H9 (cell line): ENCODE measurements at regions not wholly inside any gene's neighbourhood (a gene's known extent, or its start where the extent isn't known, plus 50 kb on each side); places are given as distances from the start of the nearest gene placed in this dataset.
"Not testable (repeated sequence)": the region's sequence is repeated elsewhere in the genome, so short reads cannot be mapped to it uniquely, and the experiment has no call there.

Experiments used
- DNase-seq: peaks from one replicate; pipeline ENCODE4 v3.0.0-alpha.2; 2017
- H2AFZ ChIP-seq: one replicate; pipeline ENCODE4 v1.6.1; 2013; ENCODE audit warnings: mild to moderate bottlenecking, low read length, control low read depth, moderate library complexity
- H2AK5ac ChIP-seq: 2 replicates; pipeline ENCODE4 v1.6.1; 2013; ENCODE audit warnings: low read length, control low read depth, mixed read lengths; ENCODE audit not compliant: insufficient read length
- H2BK120ac ChIP-seq: one replicate; pipeline ENCODE4 v1.6.1; 2013; ENCODE audit warnings: low read depth, mild to moderate bottlenecking, low read length, control low read depth, inconsistent platforms; ENCODE audit not compliant: poor library complexity, severe bottlenecking
- H2BK12ac ChIP-seq: 2 replicates; pipeline ENCODE4 v1.6.1; 2013; ENCODE audit warnings: low read length, control low read depth, mixed read lengths, low read depth; ENCODE audit not compliant: insufficient read length
- H2BK15ac ChIP-seq: 2 replicates; pipeline ENCODE4 v1.6.1; 2013; ENCODE audit warnings: low read depth, low read length, control low read depth
- H2BK20ac ChIP-seq: one replicate; pipeline ENCODE4 v1.6.1; 2013; ENCODE audit warnings: low read depth, mild to moderate bottlenecking, low read length, control low read depth, inconsistent platforms; ENCODE audit not compliant: poor library complexity, severe bottlenecking
- H2BK5ac ChIP-seq: 2 replicates; pipeline ENCODE4 v1.6.1; 2013; ENCODE audit warnings: low read length, control low read depth, mixed read lengths; ENCODE audit not compliant: insufficient read length
- H3K14ac ChIP-seq: 2 replicates; pipeline ENCODE4 v1.6.1; 2013; ENCODE audit warnings: low read length, control low read depth; ENCODE audit not compliant: insufficient read depth
- H3K18ac ChIP-seq: 2 replicates; pipeline ENCODE4 v1.6.1; 2013; ENCODE audit warnings: low read depth, mild to moderate bottlenecking, mixed read lengths, low read length, control low read depth; ENCODE audit not compliant: insufficient read length
- H3K23ac ChIP-seq: 2 replicates; pipeline ENCODE4 v1.6.1; 2013; ENCODE audit warnings: low read length, control low read depth, mixed read lengths, low read depth; ENCODE audit not compliant: insufficient read length
- H3K23me2 ChIP-seq: 2 replicates; pipeline ENCODE4 v1.6.1; 2013; ENCODE audit warnings: low read depth, mild to moderate bottlenecking, mixed read lengths, low read length, control low read depth; ENCODE audit not compliant: insufficient read length, poor library complexity, severe bottlenecking
- H3K27ac ChIP-seq: 2 replicates; pipeline ENCODE4 v1.5.1; 2013; ENCODE audit warnings: low read length, control low read depth, mixed read lengths, low read depth; ENCODE audit not compliant: insufficient read length
- H3K27me3 ChIP-seq: 2 replicates; pipeline ENCODE4 v1.6.1; 2013; ENCODE audit warnings: low read length, control low read depth, inconsistent platforms; ENCODE audit not compliant: insufficient read depth
- H3K4ac ChIP-seq: 2 replicates; pipeline ENCODE4 v1.6.1; 2013; ENCODE audit warnings: low read depth, mild to moderate bottlenecking, control low read depth, inconsistent platforms, low read length, moderate library complexity
- H3K4me1 ChIP-seq: 2 replicates; pipeline ENCODE4 v1.6.1; 2013; ENCODE audit warnings: low read length, control low read depth, inconsistent platforms; ENCODE audit not compliant: insufficient read depth
- H3K4me2 ChIP-seq: 2 replicates; pipeline ENCODE4 v1.6.1; 2013; ENCODE audit warnings: low read length, control low read depth, mixed read lengths; ENCODE audit not compliant: insufficient read length, insufficient read depth
- H3K56ac ChIP-seq: 2 replicates; pipeline ENCODE4 v1.6.1; 2013; ENCODE audit warnings: low read depth, mild to moderate bottlenecking, mixed read lengths, low read length, control low read depth; ENCODE audit not compliant: insufficient read length
- H3K79me1 ChIP-seq: 2 replicates; pipeline ENCODE4 v1.6.1; 2013; ENCODE audit warnings: low read depth, mild to moderate bottlenecking, moderate library complexity, low read length, control low read depth, inconsistent platforms; ENCODE audit not compliant: insufficient read depth, poor library complexity, severe bottlenecking
- H3K79me2 ChIP-seq: 2 replicates; pipeline ENCODE4 v1.6.1; 2013; ENCODE audit warnings: low read length, control low read depth, inconsistent platforms; ENCODE audit not compliant: insufficient read depth
- H3K9ac ChIP-seq: 2 replicates; pipeline ENCODE4 v1.6.1; 2013; ENCODE audit warnings: low read length, control low read depth, mixed read lengths; ENCODE audit not compliant: insufficient read length; ENCODE audit errors: extremely low read depth
- H3K9me3 ChIP-seq: one replicate; pipeline ENCODE4 v1.6.1; 2013; ENCODE audit warnings: low read depth, low read length, inconsistent platforms; ENCODE audit not compliant: control insufficient read depth
- H3T11ph ChIP-seq: one replicate; pipeline ENCODE4 v1.6.1; 2013; ENCODE audit warnings: mild to moderate bottlenecking, low read length, control low read depth, inconsistent platforms
- H4K20me1 ChIP-seq: one replicate; pipeline ENCODE4 v1.6.1; 2013; ENCODE audit not compliant: control insufficient read depth, insufficient read length, insufficient read depth
- H4K5ac ChIP-seq: 2 replicates; pipeline ENCODE4 v1.6.1; 2013; ENCODE audit warnings: low read depth, mild to moderate bottlenecking, mixed read lengths, low read length, control low read depth; ENCODE audit not compliant: insufficient read length
- H4K8ac ChIP-seq: replicated peaks from 2 replicates; pipeline ENCODE4 v1.6.1; 2013; ENCODE audit warnings: low read length, control low read depth, mixed read lengths, low read depth; ENCODE audit not compliant: insufficient read length
- H4K91ac ChIP-seq: 2 replicates; pipeline ENCODE4 v1.6.1; 2013; ENCODE audit warnings: low read depth, mild to moderate bottlenecking, moderate library complexity, mixed read lengths, low read length, control low read depth; ENCODE audit not compliant: insufficient read length
- H3K27ac Mint-ChIP-seq, 3 experiments: 2 replicates in 2 of 3; 3 replicates in 1 of 3; pipeline ENCODE4 v1.8.0; 2020 to 2021; ENCODE audit warnings: mixed read lengths in 3 of 3, mild to moderate bottlenecking in 1 of 3, moderate library complexity in 1 of 3
- H3K27me3 Mint-ChIP-seq: 2 replicates; pipeline ENCODE4 v1.8.0; 2021; ENCODE audit warnings: low read depth, mild to moderate bottlenecking, moderate library complexity, mixed read lengths
- H3K36me3 Mint-ChIP-seq, 3 experiments: 2 replicates in 2 of 3; 3 replicates in 1 of 3; pipeline ENCODE4 v1.8.0; 2020 to 2021; ENCODE audit warnings: low read depth in 3 of 3, mixed read lengths in 3 of 3; ENCODE audit not compliant: insufficient read depth in 1 of 3
- H3K4me1 Mint-ChIP-seq, 2 experiments: 2 replicates each; pipeline ENCODE4 v1.8.0; 2020; ENCODE audit warnings: mixed read lengths in 2 of 2
- H3K4me3 Mint-ChIP-seq, 2 experiments: 2 replicates in 1 of 2; 3 replicates in 1 of 2; pipeline ENCODE4 v1.8.0; 2020 to 2021; ENCODE audit warnings: mild to moderate bottlenecking in 2 of 2, mixed read lengths in 2 of 2, moderate library complexity in 1 of 2
- H3K9me3 Mint-ChIP-seq, 2 experiments: 2 replicates in 1 of 2; 3 replicates in 1 of 2; pipeline ENCODE4 v1.8.0; 2020; ENCODE audit warnings: mild to moderate bottlenecking in 2 of 2, mixed read lengths in 2 of 2, moderate library complexity in 1 of 2
- WGBS: extraction: QIAGEN DNeasy Blood & Tissue Kit; methylation state at CpG from one replicate; pipeline ENCODE4 v1.1.7; 2013; ENCODE audit warnings: missing lambda C conversion rate, low lambda C conversion rate, mixed read lengths; ENCODE audit not compliant: insufficient read length; ENCODE audit errors: extremely low coverage; 5-methylcytosine and 5-hydroxymethylcytosine counted together
- TF ChIP-seq, protein P1 (sequence below): fragments of 200-600 bp; sonication (generic); conservative IDR thresholded peaks from 3 replicates; pipeline ENCODE4 v1.8.0; 2021; ENCODE audit warnings: antibody characterized with exemption, mild to moderate bottlenecking

DNA sequence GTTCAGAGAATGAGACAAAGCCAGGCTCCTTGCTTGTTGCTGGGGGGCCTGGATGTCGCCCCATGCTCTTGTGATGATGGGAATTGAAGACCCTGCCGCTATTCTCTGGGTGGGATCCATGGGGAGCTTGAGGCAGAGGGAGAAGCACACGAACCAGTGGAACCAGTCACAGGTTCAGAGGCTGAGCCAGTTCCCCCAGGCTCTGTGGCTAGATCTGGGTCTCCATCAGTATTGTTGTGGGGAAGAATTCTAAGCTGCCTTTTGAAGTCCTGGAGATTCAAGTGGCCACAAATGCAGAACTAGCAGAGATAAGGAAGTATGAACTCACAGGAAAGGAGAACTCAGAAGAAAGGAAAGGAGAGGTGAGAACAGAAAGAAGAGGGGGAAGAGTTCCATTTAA lies 219.4 kb downstream of the MSX2 start:
- Histone ChIP-seq H4K5ac (no peak overlapping the region), H3K14ac (no peak overlapping the region), H2BK5ac (no peak overlapping the region), H2AFZ (no peak overlapping the region), H3K4me1 (no peaks in the 10 kb centered on the region), H2BK120ac (no peak overlapping the region), H3T11ph (no peak overlapping the region), H3K23me2 (no peaks in the 10 kb centered on the region), H4K91ac (no peak overlapping the region), H3K4ac (no peak overlapping the region), H4K8ac (no peak overlapping the region), H2AK5ac (no peak overlapping the region), H4K20me1 (no peaks in the 10 kb centered on the region), H2BK20ac (no peak overlapping the region), H3K79me1 (no peaks in the 10 kb centered on the region), H3K56ac (no peak overlapping the region), H3K18ac (no peak overlapping the region), H3K79me2 (no peaks in the 10 kb centered on the region), H3K9me3 (no peaks in the 10 kb centered on the region), H2BK15ac (no peak overlapping the region), H3K9ac (no peak overlapping the region), H3K27ac (no peak overlapping the region), H3K27me3 (no peaks in the 10 kb centered on the region), H3K4me2 (no peak overlapping the region), H2BK12ac (no peak overlapping the region), H3K23ac (no peak overlapping the region)
- Mint-ChIP-seq H3K27me3 (peaks cover 25% of the 10 kb centered on the region), H3K9me3 (no peaks in the 10 kb centered on the region), H3K4me1 (no peaks in the 10 kb centered on the region), H3K27ac (no peak overlapping the region), H3K36me3 (no peaks in the 10 kb centered on the region), H3K4me3 (no peak overlapping the region)
- no CpG with 5 or more reads among the region's 3 CpGs for WGBS
- no peak for DNase-seq
- TF ChIP-seq, protein P1, sequence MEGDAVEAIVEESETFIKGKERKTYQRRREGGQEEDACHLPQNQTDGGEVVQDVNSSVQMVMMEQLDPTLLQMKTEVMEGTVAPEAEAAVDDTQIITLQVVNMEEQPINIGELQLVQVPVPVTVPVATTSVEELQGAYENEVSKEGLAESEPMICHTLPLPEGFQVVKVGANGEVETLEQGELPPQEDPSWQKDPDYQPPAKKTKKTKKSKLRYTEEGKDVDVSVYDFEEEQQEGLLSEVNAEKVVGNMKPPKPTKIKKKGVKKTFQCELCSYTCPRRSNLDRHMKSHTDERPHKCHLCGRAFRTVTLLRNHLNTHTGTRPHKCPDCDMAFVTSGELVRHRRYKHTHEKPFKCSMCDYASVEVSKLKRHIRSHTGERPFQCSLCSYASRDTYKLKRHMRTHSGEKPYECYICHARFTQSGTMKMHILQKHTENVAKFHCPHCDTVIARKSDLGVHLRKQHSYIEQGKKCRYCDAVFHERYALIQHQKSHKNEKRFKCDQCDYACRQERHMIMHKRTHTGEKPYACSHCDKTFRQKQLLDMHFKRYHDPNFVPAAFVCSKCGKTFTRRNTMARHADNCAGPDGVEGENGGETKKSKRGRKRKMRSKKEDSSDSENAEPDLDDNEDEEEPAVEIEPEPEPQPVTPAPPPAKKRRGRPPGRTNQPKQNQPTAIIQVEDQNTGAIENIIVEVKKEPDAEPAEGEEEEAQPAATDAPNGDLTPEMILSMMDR, result no peak

DNA sequence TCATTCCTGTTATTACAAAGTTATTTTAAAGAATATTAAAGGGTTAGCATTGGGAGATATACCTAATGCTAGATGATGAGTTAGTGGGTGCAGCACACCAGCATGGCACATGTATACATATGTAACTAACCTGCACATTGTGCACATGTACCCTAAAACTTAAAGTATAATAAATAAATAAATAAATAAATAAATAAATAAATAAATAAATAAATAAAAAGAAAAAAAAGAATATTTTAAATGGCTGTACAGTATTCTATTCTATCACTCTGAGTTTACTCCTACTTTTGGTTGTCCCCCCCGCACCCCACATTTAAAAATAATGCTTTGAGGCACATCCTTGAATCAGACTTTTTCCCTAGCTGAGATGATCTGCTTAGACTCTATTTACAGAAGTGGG lies 218.6 kb downstream of the MSX2 start:
- H3K27ac Mint-ChIP-seq, H2BK5ac ChIP-seq, H3K18ac ChIP-seq, H3K23ac ChIP-seq, H3K4ac ChIP-seq, H3K9me3 ChIP-seq, H3K79me2 ChIP-seq, H3K4me2 ChIP-seq, H2AK5ac ChIP-seq, H3K4me3 Mint-ChIP-seq, H3K4me1 Mint-ChIP-seq, H4K91ac ChIP-seq, H3K4me1 ChIP-seq, H2BK12ac ChIP-seq, H3K79me1 ChIP-seq, H4K5ac ChIP-seq, H3K9me3 Mint-ChIP-seq, H2BK15ac ChIP-seq, DNase-seq, H3K56ac ChIP-seq, H3T11ph ChIP-seq, H3K14ac ChIP-seq, H2BK20ac ChIP-seq, H3K27ac ChIP-seq, H3K9ac ChIP-seq, H3K27me3 ChIP-seq, H3K36me3 Mint-ChIP-seq, H4K8ac ChIP-seq, H2BK120ac ChIP-seq, H3K23me2 ChIP-seq, H2AFZ ChIP-seq, H4K20me1 ChIP-seq: not testable (repeated sequence)
- WGBS, result no CpG with 5 or more reads among the region's 1 CpG
- peaks cover 19% of the 10 kb centered on the region for H3K27me3 Mint-ChIP-seq
